ENCODE measurements at regions not wholly inside any gene's neighbourhood (a gene's known extent, or its start where the extent isn't known, plus 50 kb on each side); places are given as distances from the start of the nearest gene placed in this dataset.

GRCh38 chr1:29754573-29755375 lies 518.5 kb downstream of the PTPRU start:
- no peaks in the 10 kb centered on the region for H4K20me1 ChIP-seq (ENCODE audit: insufficient read depth, low read depth, low read length)
- no peaks in the 10 kb centered on the region for H3K36me3 ChIP-seq (ENCODE audit: insufficient read depth, low read length)
- H3K4me3 ChIP-seq (ENCODE audit: low read length) = no peak overlapping the region
- no peaks in the 10 kb centered on the region for H3K9me3 ChIP-seq (ENCODE audit: low read length)
- H2AFZ ChIP-seq (ENCODE audit: low read length) = no peak overlapping the region
- no peaks in the 10 kb centered on the region for H3K27me3 ChIP-seq (ENCODE audit: low read length)
- DNase-seq = no peak
- H3K4me1 ChIP-seq (ENCODE audit: low read length) = no peaks in the 10 kb centered on the region
- H3K4me2 ChIP-seq (ENCODE audit: low read depth, low read length, poor library complexity, severe bottlenecking) = no peak overlapping the region
- H3K9me2 ChIP-seq (replicated peaks; ENCODE audit: insufficient read depth, low read length) = no peaks in the 10 kb centered on the region
- H3K9ac ChIP-seq (ENCODE audit: low read length) = no peak overlapping the region
- no peak overlapping the region for H3K27ac ChIP-seq (ENCODE audit: low read length)
- no peaks in the 10 kb centered on the region for H3K79me2 ChIP-seq (ENCODE audit: low read length)

- Histone ChIP-seq H3K4me1 (ENCODE audit: low read length) (no peaks in the 10 kb centered on the region), H3K4me2 (ENCODE audit: low read depth, low read length, poor library complexity, severe bottlenecking) (no peak overlapping the region), H3K27ac (ENCODE audit: low read length) (no peak overlapping the region), H3K9me3 (ENCODE audit: low read length) (no peaks in the 10 kb centered on the region), H4K20me1 (ENCODE audit: insufficient read depth, low read depth, low read length) (no peaks in the 10 kb centered on the region), H3K27me3 (ENCODE audit: low read length) (no peaks in the 10 kb centered on the region), H3K4me3 (ENCODE audit: low read length) (no peak overlapping the region), H2AFZ (ENCODE audit: low read length) (no peak overlapping the region), H3K9me2 (replicated peaks; ENCODE audit: insufficient read depth, low read length) (no peaks in the 10 kb centered on the region), H3K9ac (ENCODE audit: low read length) (no peak overlapping the region), H3K79me2 (ENCODE audit: low read length) (no peaks in the 10 kb centered on the region), H3K36me3 (ENCODE audit: insufficient read depth, low read length) (no peaks in the 10 kb centered on the region)
- DNase-seq = no peak
Measured at GRCh38 chr1:29753771-29754572, 517.6 kb downstream of the PTPRU start.

GRCh38 chr1:29753244-29753643 lies 516.9 kb downstream of the PTPRU start:
- Histone ChIP-seq H3K36me3 (ENCODE audit: insufficient read depth, low read length) (no peaks in the 10 kb centered on the region), H3K9me3 (ENCODE audit: low read length) (no peaks in the 10 kb centered on the region), H3K27ac (ENCODE audit: low read length) (no peak overlapping the region), H4K20me1 (ENCODE audit: insufficient read depth, low read depth, low read length) (no peaks in the 10 kb centered on the region), H3K9me2 (replicated peaks; ENCODE audit: insufficient read depth, low read length) (no peaks in the 10 kb centered on the region), H3K27me3 (ENCODE audit: low read length) (no peaks in the 10 kb centered on the region), H3K4me1 (ENCODE audit: low read length) (no peaks in the 10 kb centered on the region), H2AFZ (ENCODE audit: low read length) (no peak overlapping the region), H3K4me3 (ENCODE audit: low read length) (no peak overlapping the region), H3K79me2 (ENCODE audit: low read length) (no peaks in the 10 kb centered on the region), H3K9ac (ENCODE audit: low read length) (no peak overlapping the region), H3K4me2 (ENCODE audit: low read depth, low read length, poor library complexity, severe bottlenecking) (no peak overlapping the region)
- DNase-seq = no peak

- H3K9me3 ChIP-seq (ENCODE audit: low read length) = no peaks in the 10 kb centered on the region
- H3K27ac ChIP-seq (ENCODE audit: low read length) = no peak overlapping the region
- H3K36me3 ChIP-seq (ENCODE audit: insufficient read depth, low read length) = no peaks in the 10 kb centered on the region
- no peak for DNase-seq
- H3K9me2 ChIP-seq (replicated peaks; ENCODE audit: insufficient read depth, low read length) = no peaks in the 10 kb centered on the region
- no peak overlapping the region for H2AFZ ChIP-seq (ENCODE audit: low read length)
- no peak overlapping the region for H3K9ac ChIP-seq (ENCODE audit: low read length)
- H3K4me3 ChIP-seq (ENCODE audit: low read length) = no peak overlapping the region
- H3K79me2 ChIP-seq (ENCODE audit: low read length) = no peaks in the 10 kb centered on the region
- H3K4me1 ChIP-seq (ENCODE audit: low read length) = no peaks in the 10 kb centered on the region
- no peaks in the 10 kb centered on the region for H3K27me3 ChIP-seq (ENCODE audit: low read length)
- no peaks in the 10 kb centered on the region for H4K20me1 ChIP-seq (ENCODE audit: insufficient read depth, low read depth, low read length)
- no peak overlapping the region for H3K4me2 ChIP-seq (ENCODE audit: low read depth, low read length, poor library complexity, severe bottlenecking)
Measured at GRCh38 chr1:29752141-29752540, 515.8 kb downstream of the PTPRU start.

GRCh38 chr1:29749024-29749945 lies 513.0 kb downstream of the PTPRU start:
- H4K20me1 ChIP-seq (ENCODE audit: insufficient read depth, low read depth, low read length) = no peaks in the 10 kb centered on the region
- H3K4me2 ChIP-seq (ENCODE audit: low read depth, low read length, poor library complexity, severe bottlenecking) = no peak overlapping the region
- no peak overlapping the region for H3K4me3 ChIP-seq (ENCODE audit: low read length)
- no peaks in the 10 kb centered on the region for H3K4me1 ChIP-seq (ENCODE audit: low read length)
- no peak for DNase-seq
- no peaks in the 10 kb centered on the region for H3K9me3 ChIP-seq (ENCODE audit: low read length)
- no peak overlapping the region for H3K9ac ChIP-seq (ENCODE audit: low read length)
- no peaks in the 10 kb centered on the region for H3K9me2 ChIP-seq (replicated peaks; ENCODE audit: insufficient read depth, low read length)
- no peaks in the 10 kb centered on the region for H3K79me2 ChIP-seq (ENCODE audit: low read length)
- no peaks in the 10 kb centered on the region for H3K36me3 ChIP-seq (ENCODE audit: insufficient read depth, low read length)
- H3K27me3 ChIP-seq (ENCODE audit: low read length) = no peaks in the 10 kb centered on the region
- H3K27ac ChIP-seq (ENCODE audit: low read length) = no peak overlapping the region
- no peak overlapping the region for H2AFZ ChIP-seq (ENCODE audit: low read length)

- H2AFZ ChIP-seq (ENCODE audit: low read length) = no peak overlapping the region
- H3K27ac ChIP-seq (ENCODE audit: low read length) = no peak overlapping the region
- H3K4me3 ChIP-seq (ENCODE audit: low read length) = no peak overlapping the region
- H4K20me1 ChIP-seq (ENCODE audit: insufficient read depth, low read depth, low read length) = no peaks in the 10 kb centered on the region
- H3K4me2 ChIP-seq (ENCODE audit: low read depth, low read length, poor library complexity, severe bottlenecking) = no peak overlapping the region
- H3K9me3 ChIP-seq (ENCODE audit: low read length) = no peaks in the 10 kb centered on the region
- H3K79me2 ChIP-seq (ENCODE audit: low read length) = no peaks in the 10 kb centered on the region
- no peaks in the 10 kb centered on the region for H3K36me3 ChIP-seq (ENCODE audit: insufficient read depth, low read length)
- no peak overlapping the region for H3K9ac ChIP-seq (ENCODE audit: low read length)
- H3K9me2 ChIP-seq (replicated peaks; ENCODE audit: insufficient read depth, low read length) = no peaks in the 10 kb centered on the region
- no peak for DNase-seq
- no peaks in the 10 kb centered on the region for H3K4me1 ChIP-seq (ENCODE audit: low read length)
- H3K27me3 ChIP-seq (ENCODE audit: low read length) = no peaks in the 10 kb centered on the region
Measured at GRCh38 chr1:29747196-29747595, 510.9 kb downstream of the PTPRU start.

- Histone ChIP-seq H3K4me2 (ENCODE audit: low read depth, low read length, poor library complexity, severe bottlenecking) (no peak overlapping the region), H3K4me1 (ENCODE audit: low read length) (no peaks in the 10 kb centered on the region), H3K79me2 (ENCODE audit: low read length) (no peaks in the 10 kb centered on the region), H3K27me3 (ENCODE audit: low read length) (no peaks in the 10 kb centered on the region), H2AFZ (ENCODE audit: low read length) (no peak overlapping the region), H3K9me3 (ENCODE audit: low read length) (no peaks in the 10 kb centered on the region), H3K4me3 (ENCODE audit: low read length) (no peak overlapping the region), H3K9me2 (replicated peaks; ENCODE audit: insufficient read depth, low read length) (no peaks in the 10 kb centered on the region), H3K27ac (ENCODE audit: low read length) (no peak overlapping the region), H4K20me1 (ENCODE audit: insufficient read depth, low read depth, low read length) (no peaks in the 10 kb centered on the region), H3K36me3 (ENCODE audit: insufficient read depth, low read length) (no peaks in the 10 kb centered on the region), H3K9ac (ENCODE audit: low read length) (no peak overlapping the region)
- no peak for DNase-seq
Measured at GRCh38 chr1:29746076-29746665, 509.8 kb downstream of the PTPRU start.
